ENCODE measurements at regions not wholly inside any gene's neighbourhood (a gene's known extent, or its start where the extent isn't known, plus 50 kb on each side); places are given as distances from the start of the nearest gene placed in this dataset.

GRCh38 chr7:9082203-9082602 lies 648.8 kb downstream of the NXPH1 start:
- peaks cover 8% of the 10 kb centered on the region for H3K9me3 Mint-ChIP-seq
- no peaks in the 10 kb centered on the region for H3K4me1 Mint-ChIP-seq (ENCODE audit: low read depth)
- CTCF ChIA-PET, result no interaction called here
- DNase-seq (no peak), ATAC-seq (ENCODE audit: poor library complexity) (no peak)
- POLR2A ChIA-PET, result no interaction called here
- H3K9me3 ChIP-seq (ENCODE audit: control insufficient read depth in 1 of 2, insufficient read depth in 1 of 2, low read length in 2 of 2), result peaks cover 0 to 3% of the 10 kb centered on the region in 2 experiments
- no peaks in the 10 kb centered on the region for H3K27me3 Mint-ChIP-seq
- no peaks in the 10 kb centered on the region for H3K27me3 ChIP-seq (ENCODE audit: control insufficient read depth in 1 of 2, insufficient read depth in 2 of 2, low read length in 2 of 2)
- no peak overlapping the region for H3K27ac ChIP-seq (ENCODE audit: low read depth in 1 of 2, low read length in 2 of 2)
- TF ChIP-seq CTCF (IDR thresholded peaks at IDR 0.05), result no peak
- no peak overlapping the region for H3K4me3 ChIP-seq (ENCODE audit: low read length)
- H3K4me1 ChIP-seq (ENCODE audit: insufficient read depth, low read length), result no peaks in the 10 kb centered on the region
- H3K36me3 ChIP-seq (ENCODE audit: insufficient read depth, low read length), result no peaks in the 10 kb centered on the region
- no peak overlapping the region for H3K4me3 Mint-ChIP-seq
- intact Hi-C loops (cut with DNase I, micrococcal nuclease), result no loop called here
- no peak overlapping the region for H3K27ac Mint-ChIP-seq
- H3K36me3 Mint-ChIP-seq (ENCODE audit: low read depth), result no peaks in the 10 kb centered on the region

- Histone ChIP-seq H3K27ac (ENCODE audit: low read depth in 1 of 2, low read length in 2 of 2) (no peak overlapping the region), H3K4me3 (ENCODE audit: low read length) (no peak overlapping the region), H3K36me3 (ENCODE audit: insufficient read depth, low read length) (no peaks in the 10 kb centered on the region), H3K9me3 (ENCODE audit: control insufficient read depth in 1 of 2, insufficient read depth in 1 of 2, low read length in 2 of 2) (peaks cover 0 to 3% of the 10 kb centered on the region in 2 experiments), H3K27me3 (ENCODE audit: control insufficient read depth in 1 of 2, insufficient read depth in 2 of 2, low read length in 2 of 2) (no peaks in the 10 kb centered on the region), H3K4me1 (ENCODE audit: insufficient read depth, low read length) (no peaks in the 10 kb centered on the region)
- no peak for DNase-seq
- no peak for TF ChIP-seq CTCF (IDR thresholded peaks at IDR 0.05)
- ChIA-PET POLR2A (no interaction called here), CTCF (no interaction called here)
- ATAC-seq (ENCODE audit: poor library complexity), result no peak
- Mint-ChIP-seq H3K27ac (no peak overlapping the region), H3K4me3 (no peak overlapping the region), H3K27me3 (no peaks in the 10 kb centered on the region), H3K9me3 (peaks cover 8% of the 10 kb centered on the region), H3K4me1 (ENCODE audit: low read depth) (no peaks in the 10 kb centered on the region), H3K36me3 (ENCODE audit: low read depth) (no peaks in the 10 kb centered on the region)
- intact Hi-C loops (cut with DNase I, micrococcal nuclease), result no loop called here
Measured at GRCh38 chr7:9083837-9084236, 650.4 kb downstream of the NXPH1 start.

DNA sequence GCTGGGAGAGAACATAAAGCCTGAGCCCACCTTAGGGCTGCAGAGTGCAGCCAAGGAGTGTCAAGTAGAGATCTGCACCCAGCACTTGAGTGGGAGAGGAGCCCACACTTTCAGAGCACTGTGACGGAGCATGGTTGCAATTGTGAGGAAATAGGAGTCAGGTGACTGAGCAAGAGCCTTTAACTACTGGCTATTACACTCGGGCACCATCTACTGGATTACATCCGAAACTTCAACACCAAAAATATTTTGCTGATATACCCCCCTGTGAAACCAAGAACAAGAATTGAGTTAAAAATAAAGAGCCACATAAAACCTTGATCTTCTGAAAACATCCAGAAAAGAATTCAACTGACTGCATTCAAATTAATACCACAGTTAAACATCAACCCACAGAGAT lies 657.9 kb downstream of the NXPH1 start:
- ChIA-PET CTCF (no interaction called here), POLR2A (no interaction called here)
- H3K4me1 ChIP-seq (ENCODE audit: insufficient read depth, low read length), result no peaks in the 10 kb centered on the region
- DNase-seq (no peak), ATAC-seq (ENCODE audit: poor library complexity) (no peak)
- H3K4me3 Mint-ChIP-seq, result no peak overlapping the region
- H3K36me3 Mint-ChIP-seq (ENCODE audit: low read depth), result no peaks in the 10 kb centered on the region
- H3K27me3 ChIP-seq (ENCODE audit: control insufficient read depth in 1 of 2, insufficient read depth in 2 of 2, low read length in 2 of 2), result no peaks in the 10 kb centered on the region
- no peak overlapping the region for H3K4me3 ChIP-seq (ENCODE audit: low read length)
- no peak overlapping the region for H3K27ac Mint-ChIP-seq
- intact Hi-C loops (cut with DNase I, micrococcal nuclease), result no loop called here
- no peaks in the 10 kb centered on the region for H3K27me3 Mint-ChIP-seq
- TF ChIP-seq CTCF (IDR thresholded peaks at IDR 0.05), result no peak
- peaks cover 0 to 16% of the 10 kb centered on the region in 2 experiments for H3K9me3 ChIP-seq (ENCODE audit: control insufficient read depth in 1 of 2, insufficient read depth in 1 of 2, low read length in 2 of 2)
- H3K9me3 Mint-ChIP-seq, result peaks cover 10% of the 10 kb centered on the region
- H3K36me3 ChIP-seq (ENCODE audit: insufficient read depth, low read length), result no peaks in the 10 kb centered on the region
- H3K27ac ChIP-seq (ENCODE audit: low read depth in 1 of 2, low read length in 2 of 2), result no peak overlapping the region
- H3K4me1 Mint-ChIP-seq (ENCODE audit: low read depth), result no peaks in the 10 kb centered on the region
